HG03095 (cell line): ENCODE measurements at regions not wholly inside any gene's neighbourhood (a gene's known extent, or its start where the extent isn't known, plus 50 kb on each side); places are given as distances from the start of the nearest gene placed in this dataset.

Experiments used
- ATAC-seq: cut with Tn5 transposase; IDR thresholded peaks from one replicate; pipeline ENCODE4 v1.9.1; 2021; ENCODE audit warnings: moderate library complexity; ENCODE audit not compliant: unreplicated experiment

GRCh38 chr5:135249658-135250057 lies 149.4 kb downstream of the MACROH2A1 start:
- no peak for ATAC-seq

- no peak for ATAC-seq
Measured at GRCh38 chr5:135248801-135249231, 150.2 kb downstream of the MACROH2A1 start.

GRCh38 chr5:135246923-135247795 lies 151.9 kb downstream of the MACROH2A1 start:
- ATAC-seq = no peak

GRCh38 chr5:135246605-135246922 lies 152.5 kb downstream of the MACROH2A1 start:
- ATAC-seq = no peak

GRCh38 chr5:135245521-135246499 lies 153.2 kb downstream of the MACROH2A1 start:
- ATAC-seq = no peak

- no peak for ATAC-seq
Measured at GRCh38 chr5:135244620-135245021, 154.4 kb downstream of the MACROH2A1 start.

- ATAC-seq = no peak
Measured at GRCh38 chr5:135243556-135244285, 155.3 kb downstream of the MACROH2A1 start.

GRCh38 chr5:135242866-135243555 lies 156.0 kb downstream of the MACROH2A1 start:
- ATAC-seq = no peak

- ATAC-seq = no peak
Measured at GRCh38 chr5:135242021-135242865, 156.8 kb downstream of the MACROH2A1 start.

- ATAC-seq = no peak
Measured at GRCh38 chr5:135241536-135241935, 157.5 kb downstream of the MACROH2A1 start.

- ATAC-seq = no peak
Measured at GRCh38 chr5:135240781-135241360, 158.2 kb downstream of the MACROH2A1 start.

- no peak for ATAC-seq
Measured at GRCh38 chr5:135240283-135240633, 158.8 kb downstream of the MACROH2A1 start.

GRCh38 chr5:135239453-135240282 lies 159.4 kb downstream of the MACROH2A1 start:
- ATAC-seq = no peak

- ATAC-seq = no peak
Measured at GRCh38 chr5:135238622-135239452, 160.2 kb downstream of the MACROH2A1 start.

- ATAC-seq = no peak
Measured at GRCh38 chr5:135237748-135238103, 161.3 kb downstream of the MACROH2A1 start.

- ATAC-seq = no peak
Measured at GRCh38 chr5:135236908-135237747, 161.9 kb downstream of the MACROH2A1 start.
